Mononuclear cell (primary cell): ENCODE measurements at regions not wholly inside any gene's neighbourhood (a gene's known extent, or its start where the extent isn't known, plus 50 kb on each side); places are given as distances from the start of the nearest gene placed in this dataset.
"Not testable (repeated sequence)": the region's sequence is repeated elsewhere in the genome, so short reads cannot be mapped to it uniquely, and the experiment has no call there.

Experiments used
- H3K27me3 ChIP-seq: 2 replicates; pipeline ENCODE4 v1.6.0; 2011; ENCODE audit warnings: low read length, control low read depth; ENCODE audit not compliant: insufficient read depth
- H3K4me1 ChIP-seq: 2 replicates; pipeline ENCODE4 v1.5.1; 2011; ENCODE audit warnings: mild to moderate bottlenecking, low read length, control low read depth; ENCODE audit not compliant: insufficient read depth
- H3K4me3 ChIP-seq: 2 replicates; pipeline ENCODE4 v1.5.1; 2011; ENCODE audit warnings: mild to moderate bottlenecking, low read length, moderate library complexity
- H3K9me3 ChIP-seq: 2 replicates; pipeline ENCODE4 v1.5.1; 2011; ENCODE audit warnings: low read depth, mild to moderate bottlenecking, control low read depth, low read length

DNA sequence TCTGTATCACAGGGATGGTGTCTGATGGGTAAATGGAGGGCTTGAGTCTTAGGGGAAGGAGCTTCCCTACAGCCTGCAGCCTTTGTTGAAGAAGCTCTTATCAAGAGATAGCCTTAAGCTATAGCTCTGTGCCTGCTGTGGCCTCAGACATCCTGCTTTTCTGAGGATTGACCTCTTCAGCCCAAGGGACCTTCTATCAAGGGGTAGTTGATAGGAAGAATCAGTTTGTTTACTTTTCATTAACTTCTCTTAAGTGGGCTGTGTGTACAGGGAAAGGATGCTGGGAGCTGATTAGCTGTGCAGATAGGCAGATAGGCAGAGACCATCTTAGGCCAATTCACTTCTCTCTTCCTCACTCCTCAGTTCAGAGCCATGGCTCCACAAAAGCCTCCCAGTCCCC, 151.8 kb upstream of the CADM1 start:
- H3K4me1 ChIP-seq: no peaks in the 10 kb centered on the region
- H3K9me3 ChIP-seq: no peaks in the 10 kb centered on the region
- H3K27me3 ChIP-seq: peaks cover 36% of the 10 kb centered on the region
- H3K4me3 ChIP-seq: no peak overlapping the region

DNA sequence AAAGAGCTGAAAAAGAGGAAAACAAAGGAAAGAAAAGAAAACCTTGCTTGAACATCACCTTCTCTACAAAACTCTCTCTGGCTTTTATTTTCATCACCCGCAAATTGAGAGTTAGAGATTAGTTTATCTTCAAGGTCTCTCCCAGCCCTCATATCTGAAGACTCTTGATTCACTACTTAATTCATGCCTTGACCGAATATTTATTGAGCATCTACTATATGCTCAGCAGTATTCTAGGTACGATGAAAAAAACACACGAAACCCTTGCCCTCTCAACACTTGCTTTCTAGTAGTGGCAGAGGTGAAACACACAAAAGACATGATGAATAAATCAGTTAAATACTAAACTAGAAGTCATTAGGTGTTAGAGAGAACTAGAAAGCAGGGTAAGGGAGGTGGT, 150.6 kb upstream of the CADM1 start:
- H3K27me3 ChIP-seq: peaks cover 25% of the 10 kb centered on the region
- no peaks in the 10 kb centered on the region for H3K9me3 ChIP-seq
- no peak overlapping the region for H3K4me3 ChIP-seq
- no peaks in the 10 kb centered on the region for H3K4me1 ChIP-seq

DNA sequence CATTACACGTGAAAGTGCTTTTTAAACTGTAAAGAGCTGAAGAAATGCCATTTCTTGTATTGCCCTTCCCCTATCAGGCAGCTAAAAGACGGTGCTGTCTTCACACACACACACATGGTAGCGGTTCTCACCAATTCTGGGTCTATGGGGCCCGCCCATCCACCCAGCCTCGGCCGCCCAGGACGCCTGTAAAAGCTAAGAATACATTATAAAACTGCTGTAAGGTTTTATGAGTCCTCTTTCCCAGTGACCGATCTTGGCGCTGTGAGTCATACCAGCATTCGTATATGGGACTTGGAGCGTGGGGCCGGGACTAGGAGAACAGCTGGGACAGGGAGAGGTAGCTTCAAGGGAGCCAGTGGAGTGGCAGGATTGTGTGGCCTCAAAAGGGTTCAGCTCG, 149.7 kb upstream of the CADM1 start:
- Histone ChIP-seq H3K4me1 (no peaks in the 10 kb centered on the region), H3K9me3 (no peaks in the 10 kb centered on the region), H3K27me3 (peaks cover 16% of the 10 kb centered on the region), H3K4me3 (no peak overlapping the region)

DNA sequence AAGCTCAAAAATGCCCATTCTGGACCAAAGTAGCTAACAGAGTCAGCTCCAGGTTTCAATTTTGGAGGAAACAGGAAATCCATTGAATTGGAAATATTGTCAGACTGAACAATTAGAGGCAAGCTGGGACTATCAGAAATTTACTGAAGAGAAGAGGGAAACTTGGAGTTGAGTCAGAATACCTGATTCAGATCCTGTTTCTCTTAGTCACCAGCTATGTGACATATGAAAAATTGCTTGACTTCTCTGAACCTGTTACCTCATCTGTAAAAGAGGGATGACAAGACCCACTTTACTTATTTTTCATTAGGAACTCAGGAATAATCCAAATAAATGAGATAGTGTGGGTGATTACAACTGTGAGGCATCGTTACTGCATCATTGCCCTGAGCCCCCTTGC, 148.9 kb upstream of the CADM1 start:
- H3K4me1 ChIP-seq: no peaks in the 10 kb centered on the region
- H3K9me3 ChIP-seq: no peaks in the 10 kb centered on the region
- peaks cover 8% of the 10 kb centered on the region for H3K27me3 ChIP-seq
- H3K4me3 ChIP-seq: no peak overlapping the region

DNA sequence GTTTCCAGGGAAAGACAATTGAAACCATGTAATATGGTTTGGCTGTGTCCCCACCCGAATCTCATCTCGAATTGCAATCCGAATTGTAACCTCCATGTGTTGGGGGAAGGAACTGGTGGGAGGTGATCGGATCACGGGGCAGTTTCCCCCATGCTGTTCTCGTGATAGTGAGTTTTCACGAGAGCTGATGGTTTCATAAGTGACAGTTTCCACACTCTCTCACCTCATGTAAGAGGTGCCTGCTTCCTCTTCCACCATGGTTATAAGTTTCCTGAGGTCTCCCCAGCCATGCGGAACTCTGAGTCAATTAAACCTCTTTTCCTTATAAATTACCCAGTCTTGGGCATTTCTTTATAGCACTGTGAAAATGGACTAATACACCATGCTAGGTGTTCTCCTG, 148.3 kb upstream of the CADM1 start:
- Histone ChIP-seq H3K27me3 (peaks cover 5% of the 10 kb centered on the region), H3K4me1 (no peaks in the 10 kb centered on the region), H3K4me3 (no peak overlapping the region), H3K9me3 (no peaks in the 10 kb centered on the region)

DNA sequence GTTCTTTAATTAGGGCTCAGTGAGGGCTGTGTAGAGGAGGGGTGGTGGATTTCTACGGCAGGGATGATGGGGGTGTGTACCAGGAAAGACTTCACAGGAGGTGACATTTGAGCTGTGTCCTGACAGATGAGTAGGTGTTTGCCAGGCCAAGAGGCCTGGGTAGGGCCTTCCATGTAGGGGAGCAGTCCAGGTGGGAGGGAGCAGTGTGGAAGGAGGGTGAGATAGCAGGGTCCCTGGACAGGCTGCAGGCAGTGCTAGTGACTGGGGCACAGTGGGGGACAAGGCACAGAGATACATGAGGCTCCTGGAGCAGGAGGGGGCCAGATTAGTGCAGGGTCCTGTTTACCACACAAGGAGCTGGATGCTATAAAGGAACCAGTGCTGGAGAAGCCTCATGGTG, 147.9 kb upstream of the CADM1 start:
- Histone ChIP-seq H3K9me3 (no peaks in the 10 kb centered on the region), H3K27me3 (peaks cover 3% of the 10 kb centered on the region), H3K4me3 (no peak overlapping the region), H3K4me1 (no peaks in the 10 kb centered on the region)

DNA sequence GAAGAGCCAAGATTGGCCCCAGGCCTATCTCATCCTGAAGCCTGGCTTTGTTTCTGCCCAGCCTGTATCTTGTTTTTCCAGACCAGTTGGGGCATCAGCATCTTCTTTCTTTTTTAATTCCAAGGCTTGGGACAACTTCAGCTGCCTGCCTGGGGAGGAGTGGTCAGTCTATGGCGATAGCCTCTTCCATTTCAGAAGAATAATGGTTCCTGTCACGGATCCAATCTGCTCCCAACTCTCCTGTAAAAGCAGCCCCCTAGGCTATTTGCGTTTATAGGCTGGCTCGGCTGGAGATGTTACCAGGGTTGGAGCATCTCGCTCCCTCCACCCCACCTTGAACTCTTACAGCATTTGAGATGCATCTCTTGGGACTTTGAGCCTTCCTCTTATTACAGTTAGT, 145.2 kb upstream of the CADM1 start:
- Histone ChIP-seq H3K4me3 (no peak overlapping the region), H3K4me1 (no peaks in the 10 kb centered on the region), H3K27me3 (peaks cover 3% of the 10 kb centered on the region), H3K9me3 (no peaks in the 10 kb centered on the region)

DNA sequence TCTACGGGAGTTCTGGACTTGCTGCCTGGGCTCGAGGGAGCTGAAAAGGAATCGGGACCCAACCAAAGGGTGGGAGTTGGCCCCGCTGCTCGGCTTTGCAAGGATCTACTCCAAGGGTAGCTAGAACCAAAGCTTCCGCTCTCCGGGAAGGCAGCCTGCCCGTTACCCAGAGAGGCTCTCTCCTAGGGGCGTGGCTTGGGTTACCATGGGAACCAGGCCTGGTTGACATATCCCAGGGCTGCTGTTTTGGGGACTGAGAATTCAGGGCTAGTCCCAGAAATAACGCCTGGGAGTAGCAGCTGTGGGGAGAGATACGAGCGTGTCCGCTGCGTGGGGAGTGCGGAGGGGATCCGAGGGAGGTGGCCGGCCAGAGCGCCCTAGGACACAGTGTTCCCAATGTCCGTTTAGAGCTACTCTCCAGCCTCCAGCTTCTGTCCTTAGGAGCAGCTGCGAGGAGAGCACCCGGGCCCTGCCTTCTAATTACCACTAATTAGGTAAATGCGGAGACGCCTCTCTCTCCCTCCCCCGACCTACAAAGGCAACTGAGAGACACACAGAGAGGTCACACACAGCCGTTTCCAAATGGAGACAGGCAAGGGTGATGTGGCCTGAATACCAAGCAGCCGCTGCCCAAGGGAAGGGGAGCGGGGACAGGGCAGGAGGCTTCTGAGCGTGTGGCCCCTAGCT, 141.6 kb upstream of the CADM1 start:
- Histone ChIP-seq H3K27me3 (peaks cover 3% of the 10 kb centered on the region), H3K4me3 (no peak overlapping the region), H3K4me1 (no peaks in the 10 kb centered on the region), H3K9me3 (no peaks in the 10 kb centered on the region)

DNA sequence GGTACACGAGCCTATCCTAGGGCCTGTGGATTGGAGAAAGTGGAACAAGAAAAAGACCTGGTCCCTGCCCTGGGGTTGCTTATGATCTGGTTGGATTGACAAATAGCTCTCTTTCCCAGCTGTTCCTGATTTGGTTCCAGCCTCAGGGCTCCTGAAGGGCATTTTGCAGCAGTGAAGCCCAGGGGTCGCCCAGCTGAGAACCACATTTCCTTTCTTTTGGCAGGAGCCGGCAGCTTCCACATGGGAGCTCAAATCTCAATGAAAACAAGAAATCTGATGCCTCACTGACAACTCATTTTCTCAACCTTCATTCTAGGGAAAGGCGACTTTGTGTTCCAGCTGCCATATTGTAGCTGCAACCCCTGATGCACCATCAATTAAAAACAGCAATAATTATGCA, 140.6 kb upstream of the CADM1 start:
- Histone ChIP-seq H3K9me3 (no peaks in the 10 kb centered on the region), H3K4me3 (no peak overlapping the region), H3K27me3 (peaks cover 3% of the 10 kb centered on the region), H3K4me1 (no peaks in the 10 kb centered on the region)

DNA sequence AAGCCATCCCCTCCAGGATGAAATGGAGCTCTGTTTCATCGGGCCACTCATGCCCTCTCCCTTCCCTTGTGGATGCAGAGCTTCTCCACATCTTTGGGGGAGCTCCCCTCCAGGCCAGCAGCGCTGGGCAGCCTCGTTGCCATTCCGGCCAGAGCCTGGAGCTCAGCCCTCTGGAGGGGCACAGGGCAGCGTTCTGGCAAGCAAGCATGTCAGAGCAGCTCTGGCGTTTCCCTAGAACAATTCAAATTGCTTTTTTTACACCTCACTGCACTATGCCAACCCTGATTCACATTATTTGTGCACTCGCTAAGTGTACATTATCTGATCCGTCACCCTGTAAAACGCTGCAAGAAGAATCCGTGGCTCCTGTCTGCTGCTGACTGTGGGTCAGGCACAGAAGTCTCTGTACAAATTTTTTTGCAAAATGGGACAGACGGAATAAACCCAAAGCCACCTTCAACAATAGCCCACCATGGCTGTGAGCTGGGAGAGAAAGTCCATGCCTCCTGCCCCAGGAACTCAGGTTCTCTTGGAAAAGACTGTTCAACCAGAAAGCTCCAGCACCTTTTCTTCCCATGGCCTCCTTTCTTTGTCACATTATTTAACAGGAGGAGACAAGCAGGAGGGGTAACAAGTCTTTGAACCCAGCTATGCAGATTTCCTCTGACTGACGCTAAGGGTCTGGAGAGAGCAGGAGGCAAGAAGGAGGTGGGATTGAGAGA, 139.5 kb upstream of the CADM1 start:
- peaks cover 3% of the 10 kb centered on the region for H3K27me3 ChIP-seq
- H3K4me1 ChIP-seq: no peaks in the 10 kb centered on the region
- H3K4me3 ChIP-seq: no peak overlapping the region
- H3K9me3 ChIP-seq: no peaks in the 10 kb centered on the region

DNA sequence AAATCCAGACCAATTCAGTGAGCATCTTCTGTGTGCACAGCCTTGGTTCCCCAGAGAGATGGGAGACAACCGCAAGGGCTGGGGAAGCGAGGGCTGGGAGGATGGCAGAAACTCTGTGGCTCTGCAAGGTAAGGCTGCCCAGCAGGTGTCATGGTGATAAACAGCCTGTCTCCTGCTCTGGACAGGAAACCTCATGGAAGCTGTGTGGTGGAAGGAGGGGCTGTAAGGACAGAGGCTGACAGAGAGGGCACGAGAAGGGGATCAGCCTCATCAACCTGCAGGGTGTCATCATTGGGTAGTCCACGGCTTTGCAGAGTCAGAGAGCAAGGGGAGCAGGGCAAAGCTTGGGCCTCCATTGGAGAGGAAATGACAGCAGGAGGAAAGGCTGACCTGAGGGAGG, 138.4 kb upstream of the CADM1 start:
- no peak overlapping the region for H3K4me3 ChIP-seq
- no peaks in the 10 kb centered on the region for H3K9me3 ChIP-seq
- H3K27me3 ChIP-seq: peaks cover 3% of the 10 kb centered on the region
- no peaks in the 10 kb centered on the region for H3K4me1 ChIP-seq

DNA sequence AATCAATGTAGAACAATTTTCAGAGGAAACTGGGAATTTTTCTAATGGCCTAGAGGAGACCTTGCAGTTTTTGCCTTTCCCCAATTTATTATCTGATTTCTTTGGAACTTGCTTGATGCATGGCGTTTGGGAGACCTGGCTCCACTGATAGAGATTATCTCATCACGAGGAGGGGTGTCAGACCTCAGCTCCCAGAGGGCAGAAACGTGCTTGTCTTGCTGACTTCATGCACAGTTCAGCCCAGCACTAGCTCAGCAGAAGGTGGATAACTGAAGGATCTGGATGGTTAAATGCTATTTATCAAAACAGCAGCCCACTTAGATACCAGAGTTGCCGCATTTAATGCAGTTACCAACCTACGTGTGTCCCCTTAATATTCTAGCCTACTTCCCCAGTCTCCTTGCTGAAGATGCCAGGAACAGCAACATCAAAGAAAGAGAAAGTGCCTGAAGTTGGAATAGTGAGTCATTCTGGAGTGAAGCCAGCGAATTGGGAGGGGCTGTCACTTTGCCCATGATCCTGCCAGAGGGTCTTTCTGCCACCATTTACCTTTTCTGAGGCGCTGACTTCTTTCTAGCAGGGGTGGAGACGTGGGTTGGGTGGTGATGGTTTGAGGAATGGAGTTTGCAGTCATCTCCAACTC, 133.5 kb upstream of the CADM1 start:
- Histone ChIP-seq H3K27me3 (no peaks in the 10 kb centered on the region), H3K4me1 (no peaks in the 10 kb centered on the region), H3K9me3 (no peaks in the 10 kb centered on the region), H3K4me3 (no peak overlapping the region)

DNA sequence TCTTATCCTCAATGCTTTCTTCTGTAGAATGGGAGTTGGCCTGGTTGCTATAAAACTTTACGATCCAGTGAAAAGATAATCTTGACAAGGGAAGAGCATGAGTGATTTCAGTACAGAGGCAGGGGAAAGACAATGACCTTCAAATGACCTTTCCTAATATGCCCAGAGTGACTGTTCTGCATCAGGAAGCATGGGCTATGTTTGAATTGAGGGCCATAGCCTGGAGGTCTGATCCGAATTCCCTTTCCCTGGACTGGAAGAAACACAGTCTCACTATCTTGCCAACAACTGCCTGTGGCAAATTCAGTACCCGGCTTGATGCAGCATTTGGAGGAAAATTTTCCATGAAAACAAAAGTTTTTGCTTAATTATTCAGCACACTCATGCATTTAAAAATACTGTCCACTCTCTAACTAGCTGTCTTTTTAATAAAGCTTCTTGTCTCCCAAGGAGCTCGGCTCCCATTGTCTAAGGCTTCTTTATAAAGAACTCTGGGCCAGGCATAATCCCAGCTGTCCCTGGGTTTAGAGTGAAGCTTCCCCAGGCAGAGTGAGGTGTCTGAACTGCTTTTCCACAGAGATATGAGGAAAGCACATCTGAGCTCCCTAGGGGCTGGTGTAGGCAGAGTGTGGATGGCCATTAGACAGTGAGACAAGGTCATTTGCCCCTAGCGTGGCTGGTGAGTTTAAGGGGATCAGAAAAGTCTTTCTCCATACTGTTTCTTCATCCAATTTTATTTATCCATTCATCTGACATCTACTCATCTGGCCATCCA, 132.7 kb upstream of the CADM1 start:
- Histone ChIP-seq H3K27me3 (no peaks in the 10 kb centered on the region), H3K4me3 (no peak overlapping the region), H3K4me1 (no peaks in the 10 kb centered on the region), H3K9me3 (no peaks in the 10 kb centered on the region)

DNA sequence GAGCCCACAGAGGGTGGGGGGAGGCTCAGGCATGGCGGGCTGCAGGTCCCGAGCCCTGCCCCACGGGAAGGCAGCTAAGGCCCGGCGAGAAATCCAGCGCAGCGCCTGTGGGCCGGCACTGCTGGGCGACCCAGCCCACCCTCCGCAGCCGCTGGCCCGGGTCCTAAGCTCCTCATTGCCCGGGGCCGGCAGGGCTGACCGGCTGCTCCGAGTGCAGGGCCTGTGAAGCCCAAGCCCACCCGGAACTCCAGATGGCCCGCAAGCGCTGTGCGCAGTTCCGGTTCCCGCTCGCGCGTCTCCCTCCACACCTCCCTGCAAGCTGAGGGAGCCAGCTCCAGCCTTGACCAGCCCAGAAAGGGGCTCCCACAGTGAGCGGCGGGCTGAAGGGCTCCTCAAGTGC, 129.8 kb upstream of the CADM1 start:
- H3K4me3 ChIP-seq, H3K4me1 ChIP-seq, H3K9me3 ChIP-seq, H3K27me3 ChIP-seq: not testable (repeated sequence)

DNA sequence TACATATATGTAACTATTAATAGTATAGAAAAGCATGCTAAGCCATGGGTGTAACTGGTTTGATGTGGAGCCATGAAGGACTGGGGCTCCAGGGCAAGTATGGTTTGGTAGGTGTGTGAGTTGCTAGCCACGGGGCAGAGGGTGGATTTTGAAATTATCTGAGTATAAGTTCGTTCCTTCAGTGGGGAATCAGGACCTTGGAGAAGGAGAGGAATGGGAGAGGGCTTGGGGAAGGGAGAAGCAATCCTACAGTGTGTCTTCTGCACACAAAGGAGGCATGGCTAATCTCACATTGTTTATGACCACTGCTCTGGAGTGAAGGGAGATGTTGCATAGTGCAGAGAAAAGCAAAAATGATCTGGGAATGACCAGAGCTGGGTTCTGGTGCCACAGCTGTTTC, 127.8 kb upstream of the CADM1 start:
- H3K4me1 ChIP-seq: no peaks in the 10 kb centered on the region
- no peaks in the 10 kb centered on the region for H3K9me3 ChIP-seq
- no peak overlapping the region for H3K4me3 ChIP-seq
- no peaks in the 10 kb centered on the region for H3K27me3 ChIP-seq
